ENCODE measurements at regions not wholly inside any gene's neighbourhood (a gene's known extent, or its start where the extent isn't known, plus 50 kb on each side); places are given as distances from the start of the nearest gene placed in this dataset.

DNA sequence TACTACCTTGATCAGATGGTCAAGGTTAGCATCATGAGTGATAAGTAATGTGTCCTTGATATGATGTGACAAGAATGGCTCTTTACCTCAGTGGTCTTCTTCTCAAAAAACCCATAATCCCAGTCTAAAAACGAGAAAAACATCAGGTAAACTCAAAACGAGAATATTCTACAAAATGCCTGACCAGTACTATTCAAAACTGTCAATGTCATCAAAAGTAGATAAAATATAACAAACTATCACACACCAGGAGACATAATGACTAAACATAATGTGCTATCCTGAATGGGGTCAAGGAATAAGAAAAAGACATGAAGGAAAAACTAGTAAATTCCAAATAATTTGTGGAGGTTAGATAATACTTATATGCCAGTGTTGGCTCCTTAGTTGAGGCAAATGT lies 85.2 kb upstream of the PDHA2 start:
- TF ChIP-seq, protein P1, sequence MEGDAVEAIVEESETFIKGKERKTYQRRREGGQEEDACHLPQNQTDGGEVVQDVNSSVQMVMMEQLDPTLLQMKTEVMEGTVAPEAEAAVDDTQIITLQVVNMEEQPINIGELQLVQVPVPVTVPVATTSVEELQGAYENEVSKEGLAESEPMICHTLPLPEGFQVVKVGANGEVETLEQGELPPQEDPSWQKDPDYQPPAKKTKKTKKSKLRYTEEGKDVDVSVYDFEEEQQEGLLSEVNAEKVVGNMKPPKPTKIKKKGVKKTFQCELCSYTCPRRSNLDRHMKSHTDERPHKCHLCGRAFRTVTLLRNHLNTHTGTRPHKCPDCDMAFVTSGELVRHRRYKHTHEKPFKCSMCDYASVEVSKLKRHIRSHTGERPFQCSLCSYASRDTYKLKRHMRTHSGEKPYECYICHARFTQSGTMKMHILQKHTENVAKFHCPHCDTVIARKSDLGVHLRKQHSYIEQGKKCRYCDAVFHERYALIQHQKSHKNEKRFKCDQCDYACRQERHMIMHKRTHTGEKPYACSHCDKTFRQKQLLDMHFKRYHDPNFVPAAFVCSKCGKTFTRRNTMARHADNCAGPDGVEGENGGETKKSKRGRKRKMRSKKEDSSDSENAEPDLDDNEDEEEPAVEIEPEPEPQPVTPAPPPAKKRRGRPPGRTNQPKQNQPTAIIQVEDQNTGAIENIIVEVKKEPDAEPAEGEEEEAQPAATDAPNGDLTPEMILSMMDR (conservative IDR thresholded peaks at IDR 0.05; ENCODE audit: low read depth, low read length): no peak
- TF ChIP-seq EZH2 (IDR thresholded peaks at IDR 0.05; ENCODE audit: low read length, unreplicated experiment) (no peak), EZH2phosphoT487 (IDR thresholded peaks at IDR 0.05; ENCODE audit: borderline replicate concordance, low read length) (no peak)
